HL-60 (cell line): ENCODE measurements at regions not wholly inside any gene's neighbourhood (a gene's known extent, or its start where the extent isn't known, plus 50 kb on each side); places are given as distances from the start of the nearest gene placed in this dataset.

Experiments
- GABPA ChIP-seq: IDR thresholded peaks from 2 replicates; pipeline ENCODE4 v1.6.1; 2012; ENCODE audit warnings: low read depth
- POLR2AphosphoS5 ChIP-seq: IDR thresholded peaks from 2 replicates; pipeline ENCODE4 v1.6.1; 2012; ENCODE audit warnings: low read depth
- REST ChIP-seq: IDR thresholded peaks from 2 replicates; pipeline ENCODE4 v1.6.1; 2012; ENCODE audit warnings: low read depth; ENCODE audit not compliant: insufficient replicate concordance
- SPI1 ChIP-seq: IDR thresholded peaks from 2 replicates; pipeline ENCODE4 v1.6.1; 2012; ENCODE audit warnings: low read depth, mild to moderate bottlenecking, borderline replicate concordance
- TF ChIP-seq, protein P1 (sequence below): IDR thresholded peaks from one replicate; pipeline ENCODE4 v1.5.1; 2011; ENCODE audit warnings: low read length, control low read depth, inconsistent platforms; ENCODE audit not compliant: insufficient read depth

- TF ChIP-seq, protein P1, sequence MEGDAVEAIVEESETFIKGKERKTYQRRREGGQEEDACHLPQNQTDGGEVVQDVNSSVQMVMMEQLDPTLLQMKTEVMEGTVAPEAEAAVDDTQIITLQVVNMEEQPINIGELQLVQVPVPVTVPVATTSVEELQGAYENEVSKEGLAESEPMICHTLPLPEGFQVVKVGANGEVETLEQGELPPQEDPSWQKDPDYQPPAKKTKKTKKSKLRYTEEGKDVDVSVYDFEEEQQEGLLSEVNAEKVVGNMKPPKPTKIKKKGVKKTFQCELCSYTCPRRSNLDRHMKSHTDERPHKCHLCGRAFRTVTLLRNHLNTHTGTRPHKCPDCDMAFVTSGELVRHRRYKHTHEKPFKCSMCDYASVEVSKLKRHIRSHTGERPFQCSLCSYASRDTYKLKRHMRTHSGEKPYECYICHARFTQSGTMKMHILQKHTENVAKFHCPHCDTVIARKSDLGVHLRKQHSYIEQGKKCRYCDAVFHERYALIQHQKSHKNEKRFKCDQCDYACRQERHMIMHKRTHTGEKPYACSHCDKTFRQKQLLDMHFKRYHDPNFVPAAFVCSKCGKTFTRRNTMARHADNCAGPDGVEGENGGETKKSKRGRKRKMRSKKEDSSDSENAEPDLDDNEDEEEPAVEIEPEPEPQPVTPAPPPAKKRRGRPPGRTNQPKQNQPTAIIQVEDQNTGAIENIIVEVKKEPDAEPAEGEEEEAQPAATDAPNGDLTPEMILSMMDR: no peak
- TF ChIP-seq REST (no peak), GABPA (no peak), POLR2AphosphoS5 (no peak), SPI1 (no peak)
Observed at GRCh38 chr9:81460693-81461092, 228.7 kb downstream of the TLE1 start.
